A549 (cell line): ENCODE measurements at regions not wholly inside any gene's neighbourhood (a gene's known extent, or its start where the extent isn't known, plus 50 kb on each side); places are given as distances from the start of the nearest gene placed in this dataset.

ENCODE experiments used
- CHD2 ChIP-seq: fragments of 150-350 bp; IDR thresholded peaks from 2 replicates; pipeline ENCODE4 v1.6.1; 2014; ENCODE audit warnings: low read length; ENCODE audit not compliant: partially characterized antibody
- CTCF ChIP-seq: fragments of >200 bp; sonication (Bioruptor Twin); formaldehyde crosslinking; IDR thresholded peaks from 3 replicates; pipeline ENCODE4 v1.5.1; 2016
- EHMT2 ChIP-seq: fragments of 200-600 bp; sonication (generic); IDR thresholded peaks from 2 replicates; pipeline ENCODE4 v1.6.1; 2016; ENCODE audit warnings: antibody characterized with exemption, low read depth, mild to moderate bottlenecking, moderate library complexity
- ELK1 ChIP-seq: fragments of 150-350 bp; IDR thresholded peaks from 2 replicates; pipeline ENCODE4 v1.6.1; 2014; ENCODE audit warnings: low read depth, mild to moderate bottlenecking, low read length
- MAZ ChIP-seq: fragments of 150-350 bp; IDR thresholded peaks from 2 replicates; pipeline ENCODE4 v1.6.1; 2014; ENCODE audit warnings: antibody characterized with exemption, low read depth, low read length, borderline replicate concordance
- POLR2A ChIP-seq: IDR thresholded peaks from 2 replicates; pipeline ENCODE4 v1.6.1; 2012; ENCODE audit warnings: mild to moderate bottlenecking, low read length
- REST ChIP-seq: fragments of 200-600 bp; sonication (generic); IDR thresholded peaks from 2 replicates; pipeline ENCODE4 v1.6.1; 2016; ENCODE audit warnings: antibody characterized with exemption, mild to moderate bottlenecking, moderate library complexity
- USF2 ChIP-seq: fragments of 450-650 bp; IDR thresholded peaks from 2 replicates; pipeline ENCODE4 v1.6.1; 2014; ENCODE audit warnings: antibody characterized with exemption
- ZFP36 ChIP-seq: fragments of 450-650 bp; IDR thresholded peaks from 2 replicates; pipeline ENCODE4 v1.6.1; 2014; ENCODE audit warnings: borderline replicate concordance; ENCODE audit not compliant: partially characterized antibody

GRCh38 chr7:42645906-42646305 lies 266.0 kb downstream of the C7orf25 start:
- TF ChIP-seq ZFP36: no peak
- no peak for TF ChIP-seq POLR2A
- TF ChIP-seq CTCF: no peak
- TF ChIP-seq ELK1: no peak
- no peak for TF ChIP-seq EHMT2
- TF ChIP-seq REST: no peak
- no peak for TF ChIP-seq CHD2
- TF ChIP-seq USF2: no peak
- no peak for TF ChIP-seq MAZ
